Peyer's patch (tissue), 4 donors: ENCODE measurements at regions not wholly inside any gene's neighbourhood (a gene's known extent, or its start where the extent isn't known, plus 50 kb on each side); places are given as distances from the start of the nearest gene placed in this dataset.

Experiments used
- DNase-seq, 3 donors: peaks; one replicate each; pipeline ENCODE4 v3.0.0-alpha.2; 2017 to 2019
- H3K27ac ChIP-seq, 4 donors: fragments of 200-600 bp; sonication (generic); one replicate each; pipeline ENCODE4 v1.5.1; 2016 to 2019
- H3K27me3 ChIP-seq, 2 donors: fragments of 200-600 bp; sonication (generic); one replicate each; pipeline ENCODE4 v1.5.1; 2019
- H3K36me3 ChIP-seq, 3 donors: fragments of 200-600 bp; sonication (generic); one replicate each; pipeline ENCODE4 v1.5.1; 2016 to 2019
- H3K4me1 ChIP-seq, 4 donors: fragments of 200-600 bp; sonication (generic); one replicate each; pipeline ENCODE4 v1.5.1; 2016 to 2019
- H3K4me3 ChIP-seq, 4 donors: fragments of 200-600 bp; sonication (generic); 1 replicate in 3 of 4; 2 replicates in 1 of 4; pipeline ENCODE4 v1.5.1; 2016 to 2019; ENCODE audit warnings: mild to moderate bottlenecking in 1 of 4
- H3K9me3 ChIP-seq, 4 donors: fragments of 200-600 bp; sonication (generic); one replicate each; pipeline ENCODE4 v1.5.1; 2016 to 2019; ENCODE audit warnings: mild to moderate bottlenecking in 1 of 4
- POLR2A ChIP-seq, 2 donors: fragments of 450-650 bp; IDR thresholded peaks; one replicate each; pipeline ENCODE4 v1.5.1; 2017; ENCODE audit warnings: antibody characterized with exemption in 2 of 2, mild to moderate bottlenecking in 2 of 2, moderate library complexity in 2 of 2
- TF ChIP-seq, protein P1 (sequence below), 6 experiments: fragments of 450-650 bp in 4 of 6; fragments of 200-600 bp in 2 of 6; sonication (generic) in 1 of 6; IDR thresholded peaks; one replicate each; pipeline ENCODE4 v1.5.1; 2017 to 2019; ENCODE audit warnings: antibody characterized with exemption in 6 of 6, mild to moderate bottlenecking in 3 of 6, moderate library complexity in 1 of 6

GRCh38 chr11:4190098-4190497 is 95.5 kb downstream of the RRM1 start:
- Histone ChIP-seq H3K27ac (no peak overlapping the region), H3K4me1 (peaks cover 0 to 6% (median 0%) of the 10 kb centered on the region in 4 donors), H3K27me3 (no peaks in the 10 kb centered on the region), H3K4me3 (no peak overlapping the region), H3K36me3 (no peaks in the 10 kb centered on the region), H3K9me3 (no peaks in the 10 kb centered on the region)
- TF ChIP-seq, protein P1, sequence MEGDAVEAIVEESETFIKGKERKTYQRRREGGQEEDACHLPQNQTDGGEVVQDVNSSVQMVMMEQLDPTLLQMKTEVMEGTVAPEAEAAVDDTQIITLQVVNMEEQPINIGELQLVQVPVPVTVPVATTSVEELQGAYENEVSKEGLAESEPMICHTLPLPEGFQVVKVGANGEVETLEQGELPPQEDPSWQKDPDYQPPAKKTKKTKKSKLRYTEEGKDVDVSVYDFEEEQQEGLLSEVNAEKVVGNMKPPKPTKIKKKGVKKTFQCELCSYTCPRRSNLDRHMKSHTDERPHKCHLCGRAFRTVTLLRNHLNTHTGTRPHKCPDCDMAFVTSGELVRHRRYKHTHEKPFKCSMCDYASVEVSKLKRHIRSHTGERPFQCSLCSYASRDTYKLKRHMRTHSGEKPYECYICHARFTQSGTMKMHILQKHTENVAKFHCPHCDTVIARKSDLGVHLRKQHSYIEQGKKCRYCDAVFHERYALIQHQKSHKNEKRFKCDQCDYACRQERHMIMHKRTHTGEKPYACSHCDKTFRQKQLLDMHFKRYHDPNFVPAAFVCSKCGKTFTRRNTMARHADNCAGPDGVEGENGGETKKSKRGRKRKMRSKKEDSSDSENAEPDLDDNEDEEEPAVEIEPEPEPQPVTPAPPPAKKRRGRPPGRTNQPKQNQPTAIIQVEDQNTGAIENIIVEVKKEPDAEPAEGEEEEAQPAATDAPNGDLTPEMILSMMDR (IDR thresholded peaks at IDR 0.05): no peak
- no peak for TF ChIP-seq POLR2A (IDR thresholded peaks at IDR 0.05)
- DNase-seq: peak in 1 of 3 donors; percentile 19
